ENCODE measurements at regions not wholly inside any gene's neighbourhood (a gene's known extent, or its start where the extent isn't known, plus 50 kb on each side); places are given as distances from the start of the nearest gene placed in this dataset.

DNA sequence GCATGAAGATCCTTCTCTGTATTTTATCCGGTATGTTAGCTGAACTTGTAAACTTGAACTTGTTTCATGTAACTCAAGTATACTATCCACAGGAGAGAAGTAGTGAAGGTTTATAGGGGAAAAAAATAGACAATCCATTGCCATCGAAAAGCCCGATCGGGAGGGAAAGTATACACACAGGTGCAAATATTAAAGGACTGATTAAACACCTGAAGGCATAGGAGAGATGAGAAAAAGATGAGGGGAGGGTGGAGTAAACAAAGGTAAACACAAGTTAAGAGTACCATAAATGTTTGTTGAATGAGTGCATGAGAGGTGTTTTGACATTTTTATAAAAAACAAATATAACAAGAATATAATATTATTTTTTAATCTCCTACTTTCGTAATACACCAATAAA is 64.3 kb upstream of the CITED2 start:
- no peak for DNase-seq (ENCODE audit: low read depth)

DNA sequence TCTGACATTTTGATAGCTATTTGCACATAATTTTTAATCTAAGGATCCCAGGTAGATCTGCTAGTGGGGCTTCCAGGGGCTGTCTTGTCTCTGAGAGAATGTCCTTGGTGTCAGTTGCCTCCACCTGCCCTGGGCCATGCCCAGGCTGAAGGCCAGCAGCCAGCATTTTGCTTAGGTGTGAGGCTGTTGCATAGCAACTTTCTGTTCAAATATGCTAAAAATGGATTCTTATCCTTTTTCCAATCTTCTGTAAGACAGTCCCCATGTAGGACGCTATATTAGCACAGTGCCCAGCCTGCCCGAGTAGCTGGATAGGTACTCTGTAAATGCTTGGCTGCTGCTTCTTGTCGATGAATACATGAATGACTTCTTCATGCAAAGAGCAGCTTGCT is 62.5 kb upstream of the CITED2 start:
- no peak for DNase-seq (ENCODE audit: low read depth)

DNA sequence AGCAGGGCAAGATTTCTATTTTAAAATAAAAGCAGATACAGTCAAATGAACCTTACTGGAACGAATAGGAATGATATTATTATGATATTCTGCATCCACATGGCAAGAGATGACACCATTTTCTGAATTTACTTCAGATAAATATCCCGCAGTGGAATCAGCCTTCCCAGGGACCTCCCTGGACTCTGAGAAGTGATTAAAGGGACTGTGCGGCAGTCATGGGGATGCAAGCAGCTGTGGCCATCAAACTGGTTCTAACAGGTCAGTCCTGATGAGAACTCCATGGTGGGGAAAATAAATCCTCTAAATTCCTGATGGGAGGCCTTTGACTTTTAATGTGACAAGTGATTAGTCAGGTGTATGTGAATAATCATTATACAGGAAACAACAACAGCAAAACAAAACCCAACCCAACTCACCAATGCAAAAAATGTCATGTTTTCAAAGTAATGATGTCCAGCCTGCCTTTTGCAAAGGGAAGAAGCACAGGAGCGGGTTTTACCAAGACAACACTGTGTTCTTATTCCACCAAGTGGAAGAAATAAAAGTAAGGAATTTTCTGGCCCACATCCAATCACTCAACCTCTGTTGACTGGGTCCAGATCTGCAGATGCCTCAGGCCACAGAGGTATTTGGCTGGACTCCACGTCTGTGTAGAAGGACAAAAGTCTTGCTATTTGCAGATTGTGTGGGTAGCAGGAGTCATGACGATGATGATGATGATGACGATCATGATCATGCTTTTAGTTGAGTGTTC is 61.9 kb upstream of the CITED2 start:
- no peak for DNase-seq (ENCODE audit: low read depth)

DNA sequence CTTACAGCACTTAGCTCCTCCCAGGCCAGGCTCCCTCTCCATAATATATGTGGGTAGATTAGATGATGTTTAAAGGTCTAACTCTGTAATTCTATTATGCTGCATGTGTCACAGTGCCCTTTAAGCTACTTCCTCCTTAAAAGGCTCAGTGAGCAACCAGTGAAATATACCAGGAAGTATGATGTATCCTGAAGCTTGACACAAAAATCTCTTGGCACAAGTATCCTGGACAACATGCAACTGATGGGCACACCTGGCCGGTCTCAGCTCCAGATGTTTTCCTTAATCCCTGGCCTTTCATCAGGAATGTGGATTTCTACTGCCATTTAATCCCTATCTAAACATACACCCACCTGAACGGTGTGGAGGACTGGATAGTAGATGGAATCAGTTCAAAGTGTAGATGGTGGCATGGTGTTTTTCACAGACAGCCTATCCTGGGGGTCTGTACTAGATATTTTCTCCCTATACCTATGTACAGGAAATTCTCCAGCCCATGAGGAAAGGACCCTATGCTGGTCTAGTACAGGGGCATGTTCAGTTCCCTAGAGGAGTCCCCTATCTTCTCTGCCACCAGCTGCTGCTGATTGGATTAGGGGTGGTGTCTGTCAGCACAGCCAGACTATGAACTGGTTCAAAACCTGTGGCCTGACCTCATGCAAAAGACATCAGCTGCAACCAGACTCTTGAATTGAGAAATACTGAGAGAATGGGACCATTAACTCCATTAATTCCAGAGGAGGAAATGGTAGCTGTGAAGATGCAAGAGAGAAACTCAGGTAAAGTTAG is 59.4 kb upstream of the CITED2 start:
- DNase-seq (ENCODE audit: low read depth) = no peak

DNA sequence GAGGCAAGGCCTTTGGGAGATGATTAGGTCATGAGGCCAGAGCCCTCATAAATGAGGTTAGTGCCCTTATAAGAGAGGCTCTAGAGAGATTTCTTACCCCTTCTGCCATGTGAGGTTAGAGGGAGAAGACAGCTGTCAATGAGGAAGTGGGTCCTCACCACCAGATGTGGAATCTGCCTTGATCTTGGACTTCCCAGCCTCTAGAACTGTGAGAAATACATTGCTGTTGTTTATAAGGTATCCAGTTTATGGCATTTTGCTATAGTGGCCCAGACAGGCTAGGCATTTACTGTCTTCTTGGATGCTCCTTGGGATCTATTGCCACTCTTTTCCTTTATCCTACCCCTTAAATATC is 57.1 kb upstream of the CITED2 start:
- DNase-seq (ENCODE audit: low read depth) = no peak

DNA sequence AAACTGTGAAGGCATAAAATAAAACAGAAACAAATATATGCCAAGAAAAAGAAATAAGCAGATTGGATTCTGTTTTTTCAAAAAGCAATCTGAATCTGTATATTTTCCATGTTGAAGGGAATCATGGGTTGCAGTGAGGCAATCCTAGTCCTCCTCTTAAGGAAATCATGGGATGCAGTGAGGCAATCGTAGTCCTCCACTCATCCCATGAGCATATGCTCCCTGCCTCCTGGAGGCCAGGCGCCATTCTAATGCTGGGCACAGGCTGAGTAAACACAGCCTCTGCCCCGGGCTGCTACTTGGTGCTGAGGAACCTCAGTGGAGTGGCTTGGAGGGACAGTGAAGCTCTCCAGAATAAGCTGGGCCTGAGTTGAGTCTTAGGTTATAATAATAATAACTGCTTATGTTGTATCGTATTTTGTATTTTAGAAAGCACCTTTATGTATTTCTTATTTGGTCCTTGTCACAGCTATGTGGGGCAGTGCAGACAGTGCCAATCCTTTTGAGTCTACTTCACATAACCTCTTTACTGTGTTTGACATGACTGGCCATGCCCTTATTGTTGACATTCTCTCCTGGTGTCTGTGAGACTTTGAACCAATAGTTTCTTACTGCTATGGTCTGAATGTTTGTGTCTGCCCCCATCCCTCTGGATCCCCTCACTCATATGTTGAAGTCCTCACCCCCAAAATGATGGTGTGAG is 56.6 kb upstream of the CITED2 start:
- DNase-seq (ENCODE audit: low read depth) = no peak

DNA sequence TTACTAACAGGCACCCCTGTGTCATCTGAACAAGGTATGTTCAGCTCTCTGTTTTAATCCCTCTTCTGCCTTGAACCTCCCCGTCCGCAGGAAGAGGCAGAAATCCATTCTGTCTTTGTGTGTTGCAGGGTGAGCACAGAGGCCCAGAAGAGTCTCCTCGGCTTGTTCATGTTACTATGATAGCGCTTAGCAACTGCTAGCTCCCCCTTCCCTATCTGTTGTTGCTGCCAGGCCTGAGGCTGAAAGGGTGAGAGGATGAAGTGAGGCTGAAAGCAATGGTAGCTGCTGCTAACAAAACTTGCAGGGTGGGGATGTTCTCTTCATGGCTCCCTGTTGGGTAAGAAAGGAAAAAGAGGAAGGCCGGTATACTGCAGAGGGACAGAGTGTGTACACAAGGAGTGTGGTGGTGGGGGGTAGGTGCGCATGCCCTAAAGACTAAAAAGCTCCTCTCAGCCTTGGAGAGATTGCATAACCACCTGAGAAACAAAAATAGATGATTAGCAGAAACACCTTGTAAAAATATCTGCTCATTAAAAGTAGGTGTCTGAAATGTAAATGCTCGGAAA is 55.2 kb upstream of the CITED2 start:
- no peak for DNase-seq (ENCODE audit: low read depth)

DNA sequence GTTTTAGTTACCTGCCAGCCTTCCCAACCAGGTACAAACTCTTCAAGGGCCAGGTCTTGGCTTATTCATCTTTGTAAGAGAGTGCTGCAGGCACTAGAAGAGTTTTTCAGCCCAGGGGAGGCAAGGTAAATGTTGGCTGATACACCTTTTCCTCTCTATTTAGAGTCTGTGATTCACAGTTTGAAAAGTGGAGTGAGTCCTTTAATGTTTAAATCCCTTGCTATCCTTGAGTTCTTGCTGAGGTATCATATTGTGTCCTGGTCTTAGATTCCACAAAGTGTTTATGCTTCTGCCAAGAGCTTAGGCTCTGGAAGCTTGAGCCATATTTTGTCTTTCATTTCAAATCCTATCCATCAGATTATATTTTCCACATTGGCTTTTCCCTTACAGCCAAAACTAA is 52.8 kb upstream of the CITED2 start:
- DNase-seq (ENCODE audit: low read depth) = no peak

DNA sequence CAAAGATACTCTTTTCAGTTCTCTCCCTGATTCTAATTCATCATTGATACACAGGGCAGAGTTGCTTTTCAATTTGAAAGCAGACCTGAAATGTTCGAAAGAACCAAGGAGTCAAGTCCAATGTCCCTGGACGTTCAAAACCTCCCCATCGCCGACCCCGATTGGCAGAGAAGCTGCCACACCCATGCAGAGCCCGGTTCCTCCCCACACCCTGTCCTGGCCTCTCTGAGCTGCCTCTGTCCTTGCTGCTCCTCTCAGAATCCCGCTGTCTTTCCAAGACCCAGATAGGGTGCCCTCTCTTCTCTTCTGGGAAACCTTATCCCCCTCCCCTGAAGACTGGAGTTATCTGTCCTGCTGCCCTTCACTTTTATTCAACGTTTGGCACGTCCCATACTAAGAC is 52.3 kb upstream of the CITED2 start:
- no peak for DNase-seq (ENCODE audit: low read depth)

DNA sequence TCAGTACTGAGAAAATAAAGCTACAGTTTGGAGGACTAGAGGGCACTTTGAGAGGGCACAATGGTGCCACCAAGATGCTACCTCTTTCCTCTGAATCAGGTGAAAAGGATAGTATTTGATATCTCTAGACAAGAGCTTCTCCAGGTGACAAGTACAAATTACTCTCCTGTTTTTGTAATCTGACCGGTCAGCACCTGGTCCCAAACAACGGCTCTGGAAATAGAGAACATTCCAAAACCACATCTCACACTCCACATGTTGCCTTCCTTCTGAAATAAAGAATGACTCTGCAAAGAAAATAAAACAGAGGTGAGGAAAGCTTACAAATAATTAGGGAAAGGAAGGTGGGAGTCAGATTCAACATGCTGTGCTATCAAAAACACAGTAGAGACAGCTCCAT is 51.3 kb upstream of the CITED2 start:
- DNase-seq (ENCODE audit: low read depth) = no peak

DNA sequence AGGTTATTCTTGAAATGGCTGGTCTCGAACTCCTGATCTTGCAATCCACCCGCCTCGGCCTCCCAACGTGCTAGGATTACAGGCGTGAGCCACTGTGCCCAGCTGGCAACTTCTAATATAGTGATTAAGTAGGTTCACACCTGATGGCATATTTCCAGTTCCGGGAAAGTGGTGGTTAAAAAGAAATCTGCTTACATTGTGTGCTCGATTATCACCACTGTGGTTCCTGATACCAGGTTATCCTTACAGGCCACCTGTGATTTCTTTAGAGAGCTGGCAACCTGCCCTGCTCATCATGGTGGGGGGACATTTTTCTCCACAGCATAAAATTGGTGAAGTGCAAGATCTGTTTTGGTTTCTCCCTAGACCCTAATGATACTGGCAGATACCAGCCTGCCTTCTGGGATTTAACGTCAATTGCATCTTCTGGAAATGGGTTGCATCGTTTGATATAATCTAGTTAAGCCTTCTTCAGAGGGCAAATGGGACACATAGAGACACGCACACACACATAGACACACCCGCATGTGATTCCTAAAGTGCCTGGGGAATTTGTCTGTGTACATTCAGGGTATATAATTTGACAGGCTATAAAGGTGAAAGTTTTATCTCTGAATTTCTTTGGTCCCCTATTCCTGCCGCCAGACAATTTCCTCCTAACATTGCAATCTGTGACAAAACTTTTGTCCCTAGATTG is 49.7 kb upstream of the CITED2 start:
- DNase-seq (ENCODE audit: low read depth) = no peak
